ENCODE measurements at regions not wholly inside any gene's neighbourhood (a gene's known extent, or its start where the extent isn't known, plus 50 kb on each side); places are given as distances from the start of the nearest gene placed in this dataset.

- H3K4me3 Mint-ChIP-seq, result no peak overlapping the region
- DNase-seq (no peak), ATAC-seq (replicated peaks) (no peak)
- H3K4me1 Mint-ChIP-seq, result no peaks in the 10 kb centered on the region
- H3K27me3 Mint-ChIP-seq, result no peaks in the 10 kb centered on the region
- H3K36me3 Mint-ChIP-seq, result no peaks in the 10 kb centered on the region
- H3K9me3 Mint-ChIP-seq, result peaks cover 5 to 7% of the 10 kb centered on the region in 2 donors
- H3K27ac Mint-ChIP-seq, result no peak overlapping the region
Measured at GRCh38 chr15:96501362-96501761, 170.9 kb downstream of the NR2F2 start.

DNA sequence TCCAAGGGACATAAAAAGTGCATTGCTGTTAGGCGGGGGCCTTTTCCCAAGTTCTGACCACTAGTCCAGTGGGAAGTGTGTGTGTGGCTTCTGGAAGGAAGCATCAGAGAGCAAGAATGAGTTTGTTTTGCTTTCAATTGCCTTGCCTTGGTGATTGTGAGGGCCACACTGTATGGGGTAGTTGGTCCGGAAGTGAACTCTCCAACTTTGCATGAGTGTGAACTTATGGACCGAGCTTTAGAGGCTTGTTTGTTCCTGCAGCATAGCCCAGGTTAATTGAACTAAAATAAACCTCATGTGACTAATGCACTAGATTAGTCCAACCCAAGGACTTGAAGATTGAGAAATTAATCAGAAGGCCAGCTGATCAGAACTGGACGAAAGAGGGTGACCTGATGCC, 171.7 kb downstream of the NR2F2 start:
- Mint-ChIP-seq H3K36me3 (no peaks in the 10 kb centered on the region), H3K9me3 (peaks cover 2 to 5% of the 10 kb centered on the region in 2 donors), H3K4me1 (no peaks in the 10 kb centered on the region), H3K27me3 (no peaks in the 10 kb centered on the region), H3K4me3 (no peak overlapping the region), H3K27ac (no peak overlapping the region)
- DNase-seq (no peak), ATAC-seq (replicated peaks) (no peak)

GRCh38 chr15:96503276-96503675, 172.8 kb downstream of the NR2F2 start:
- Mint-ChIP-seq H3K27me3 (no peaks in the 10 kb centered on the region), H3K36me3 (no peaks in the 10 kb centered on the region), H3K4me3 (no peak overlapping the region), H3K9me3 (peaks cover 0 to 3% of the 10 kb centered on the region in 2 donors), H3K4me1 (no peaks in the 10 kb centered on the region), H3K27ac (no peak overlapping the region)
- DNase-seq (no peak), ATAC-seq (replicated peaks) (no peak)

DNA sequence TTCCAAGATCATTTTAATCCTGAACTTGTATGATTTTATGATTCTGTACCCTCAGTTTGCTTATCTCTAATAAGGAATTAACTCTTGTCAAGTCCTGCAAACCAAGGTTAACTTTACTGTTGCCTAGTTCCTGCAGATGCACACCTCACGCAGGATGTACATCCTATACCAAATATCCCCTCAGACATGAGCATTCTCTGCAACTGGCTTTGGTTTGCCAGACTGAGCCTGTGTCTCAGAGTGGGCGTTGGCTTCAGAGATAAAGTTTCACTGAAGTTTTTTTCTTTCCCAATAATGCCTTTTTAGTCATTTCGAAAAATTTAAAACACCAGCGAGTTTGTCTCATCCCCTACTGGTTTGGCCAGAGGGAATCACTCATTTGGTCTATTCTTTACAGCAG, 173.9 kb downstream of the NR2F2 start:
- Mint-ChIP-seq H3K36me3 (no peaks in the 10 kb centered on the region), H3K4me3 (no peak overlapping the region)

GRCh38 chr15:96505014-96505413, 174.5 kb downstream of the NR2F2 start:
- Mint-ChIP-seq H3K27ac (no peak overlapping the region), H3K9me3 (peaks cover 0 to 2% of the 10 kb centered on the region in 2 donors), H3K4me3 (no peak overlapping the region), H3K36me3 (no peaks in the 10 kb centered on the region), H3K4me1 (no peaks in the 10 kb centered on the region), H3K27me3 (no peaks in the 10 kb centered on the region)
- ATAC-seq (replicated peaks) (no peak), DNase-seq (no peak)

More for the DNA sequence above, 173.9 kb downstream of the NR2F2 start:
- no peak for DNase-seq
- no peak for ATAC-seq (replicated peaks)
- Mint-ChIP-seq H3K27ac (no peak overlapping the region), H3K9me3 (peaks cover 0 to 2% of the 10 kb centered on the region in 2 donors), H3K4me1 (no peaks in the 10 kb centered on the region), H3K27me3 (no peaks in the 10 kb centered on the region)

GRCh38 chr15:96514607-96515285, 184.2 kb downstream of the NR2F2 start:
- H3K4me3 Mint-ChIP-seq, result no peak overlapping the region
- no peak for DNase-seq
- no peaks in the 10 kb centered on the region for H3K36me3 Mint-ChIP-seq
- no peaks in the 10 kb centered on the region for H3K4me1 Mint-ChIP-seq
- H3K27me3 Mint-ChIP-seq, result no peaks in the 10 kb centered on the region
- ATAC-seq (replicated peaks), result no peak
- H3K9me3 Mint-ChIP-seq, result peaks cover 6 to 12% of the 10 kb centered on the region in 2 donors
- no peak overlapping the region for H3K27ac Mint-ChIP-seq

DNA sequence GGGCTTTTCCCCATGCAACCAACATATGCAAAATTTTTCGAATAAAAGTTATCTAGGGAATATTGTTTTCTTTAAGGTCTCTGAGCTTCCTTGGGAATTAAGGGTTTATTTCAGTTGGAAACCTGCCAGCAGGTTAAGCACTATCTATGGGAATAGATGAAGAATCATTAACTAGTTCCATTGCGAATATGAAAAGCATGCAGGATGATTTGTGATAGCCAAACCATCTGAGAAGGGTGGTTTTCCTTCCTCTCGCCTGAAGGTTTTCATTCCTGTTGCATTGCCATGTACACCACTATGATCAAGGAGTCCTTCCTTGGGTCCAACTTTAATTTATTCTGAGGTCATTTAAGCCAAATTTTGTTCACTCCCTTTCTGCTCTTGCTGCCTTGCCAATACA, 184.9 kb downstream of the NR2F2 start:
- no peak for ATAC-seq (replicated peaks)
- H3K4me1 Mint-ChIP-seq, result no peaks in the 10 kb centered on the region
- no peaks in the 10 kb centered on the region for H3K27me3 Mint-ChIP-seq
- H3K4me3 Mint-ChIP-seq, result no peak overlapping the region
- no peak overlapping the region for H3K27ac Mint-ChIP-seq
- H3K36me3 Mint-ChIP-seq, result no peaks in the 10 kb centered on the region
- H3K9me3 Mint-ChIP-seq, result peaks cover 6 to 12% of the 10 kb centered on the region in 2 donors
- no peak for DNase-seq

- ATAC-seq (replicated peaks) (no peak), DNase-seq (no peak)
- Mint-ChIP-seq H3K27me3 (no peaks in the 10 kb centered on the region), H3K4me1 (no peaks in the 10 kb centered on the region), H3K9me3 (peaks cover 8% of the 10 kb centered on the region in 2 donors), H3K36me3 (no peaks in the 10 kb centered on the region), H3K27ac (no peak overlapping the region), H3K4me3 (no peak overlapping the region)
Measured at GRCh38 chr15:96521386-96521785, 190.9 kb downstream of the NR2F2 start.

DNA sequence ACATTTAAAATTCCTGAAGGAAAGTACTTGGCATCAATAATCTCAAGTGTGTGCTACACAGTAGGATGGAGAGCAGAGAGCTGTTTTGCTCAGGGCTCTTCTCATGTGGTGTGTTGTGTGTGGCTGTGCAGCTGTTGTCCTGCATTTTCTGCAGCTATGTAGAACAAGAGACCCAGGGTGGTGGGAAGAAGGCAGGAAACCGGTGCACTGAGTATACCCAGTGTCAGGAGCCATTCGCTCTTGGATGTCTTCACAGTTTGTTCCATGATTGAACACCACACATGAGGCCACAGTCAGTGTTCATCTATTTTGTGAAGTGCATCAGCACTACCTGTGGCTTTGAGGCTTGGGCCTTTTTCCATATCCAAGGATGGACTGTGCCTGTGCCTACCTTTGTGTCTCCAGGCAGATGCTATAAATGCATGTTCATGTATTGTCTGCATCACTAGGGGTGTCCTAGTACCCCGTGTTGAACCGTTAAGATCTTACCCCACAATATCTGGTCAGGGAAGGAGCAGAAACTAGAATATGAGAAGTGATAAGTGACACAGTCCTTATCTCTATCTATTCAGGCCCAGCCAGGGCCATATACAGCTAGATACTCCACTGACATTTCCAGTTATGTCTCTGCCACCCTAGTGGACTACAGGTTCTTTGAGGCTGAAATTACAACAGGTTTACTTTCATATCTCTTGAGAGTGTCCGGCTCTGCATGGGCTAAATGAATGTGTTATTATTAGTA, 194.3 kb downstream of the NR2F2 start:
- H3K27ac Mint-ChIP-seq, result no peak overlapping the region

DNA sequence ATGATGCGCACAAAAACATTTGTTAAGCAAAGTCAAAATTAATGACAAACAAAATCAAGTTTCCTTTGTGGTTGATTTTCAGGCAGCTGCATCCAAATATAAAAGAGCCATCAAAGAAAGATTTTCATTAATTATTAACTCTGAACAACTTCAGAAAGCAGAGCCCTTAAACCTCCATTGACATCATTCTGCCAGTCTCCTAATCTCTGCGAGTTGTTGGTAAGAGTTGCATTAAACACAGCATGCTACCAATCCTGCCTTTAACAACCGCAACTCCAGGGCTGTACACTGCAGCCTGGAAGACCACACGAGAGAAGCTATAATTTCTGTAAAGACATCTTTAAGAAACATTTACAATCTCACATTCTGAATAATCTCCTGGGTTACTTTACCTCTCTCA, 204.6 kb downstream of the NR2F2 start:
- no peak for DNase-seq
- Mint-ChIP-seq H3K36me3 (no peaks in the 10 kb centered on the region), H3K9me3 (peaks cover 2 to 4% of the 10 kb centered on the region in 2 donors), H3K4me3 (no peak overlapping the region), H3K27me3 (no peaks in the 10 kb centered on the region), H3K4me1 (no peaks in the 10 kb centered on the region), H3K27ac (no peak overlapping the region)
- ATAC-seq (replicated peaks), result no peak

More for the DNA sequence above, 194.3 kb downstream of the NR2F2 start:
- H3K4me3 Mint-ChIP-seq, result no peak overlapping the region
- no peaks in the 10 kb centered on the region for H3K27me3 Mint-ChIP-seq
- H3K4me1 Mint-ChIP-seq, result no peaks in the 10 kb centered on the region
- ATAC-seq (replicated peaks), result no peak
- no peak for DNase-seq
- H3K36me3 Mint-ChIP-seq, result no peaks in the 10 kb centered on the region
- H3K9me3 Mint-ChIP-seq, result peaks cover 0 to 6% of the 10 kb centered on the region in 2 donors

DNA sequence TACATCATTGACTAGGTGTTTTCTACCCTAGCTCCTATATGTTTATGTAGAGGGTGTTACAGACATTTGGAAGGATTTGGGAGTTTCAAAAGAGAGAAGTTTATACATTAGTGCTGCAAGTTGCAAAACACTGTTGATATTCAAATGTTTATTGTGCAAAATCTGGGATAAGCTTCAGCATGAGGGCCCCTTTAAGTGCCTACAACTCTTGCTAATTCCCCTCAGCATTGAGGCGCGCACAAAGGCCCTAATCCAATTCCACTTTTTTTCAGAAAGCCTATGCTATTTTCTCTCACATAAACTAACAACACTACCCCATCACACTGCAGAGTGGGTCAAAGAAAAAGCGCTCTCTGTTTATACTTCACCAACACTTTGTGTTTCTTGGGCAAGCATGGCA, 208.0 kb downstream of the NR2F2 start:
- Mint-ChIP-seq H3K27me3 (no peaks in the 10 kb centered on the region), H3K4me1 (no peaks in the 10 kb centered on the region), H3K27ac (no peak overlapping the region), H3K4me3 (no peak overlapping the region), H3K36me3 (no peaks in the 10 kb centered on the region), H3K9me3 (peaks cover 0 to under 1% of the 10 kb centered on the region in 2 donors)
- ATAC-seq (replicated peaks) (no peak), DNase-seq (no peak)

- ATAC-seq (replicated peaks) (no peak), DNase-seq (no peak)
- H3K4me1 Mint-ChIP-seq, result no peaks in the 10 kb centered on the region
- no peaks in the 10 kb centered on the region for H3K27me3 Mint-ChIP-seq
- H3K9me3 Mint-ChIP-seq, result no peaks in the 10 kb centered on the region
- no peak overlapping the region for H3K4me3 Mint-ChIP-seq
- no peak overlapping the region for H3K27ac Mint-ChIP-seq
- H3K36me3 Mint-ChIP-seq, result no peaks in the 10 kb centered on the region
Measured at GRCh38 chr15:96540283-96540682, 209.8 kb downstream of the NR2F2 start.

- no peak for DNase-seq
- H3K27ac Mint-ChIP-seq, result no peak overlapping the region
- H3K9me3 Mint-ChIP-seq, result no peaks in the 10 kb centered on the region
- H3K4me3 Mint-ChIP-seq, result no peak overlapping the region
- H3K36me3 Mint-ChIP-seq, result no peaks in the 10 kb centered on the region
- H3K27me3 Mint-ChIP-seq, result no peaks in the 10 kb centered on the region
- no peaks in the 10 kb centered on the region for H3K4me1 Mint-ChIP-seq
- ATAC-seq (replicated peaks), result no peak
Measured at GRCh38 chr15:96542130-96542770, 211.8 kb downstream of the NR2F2 start.

DNA sequence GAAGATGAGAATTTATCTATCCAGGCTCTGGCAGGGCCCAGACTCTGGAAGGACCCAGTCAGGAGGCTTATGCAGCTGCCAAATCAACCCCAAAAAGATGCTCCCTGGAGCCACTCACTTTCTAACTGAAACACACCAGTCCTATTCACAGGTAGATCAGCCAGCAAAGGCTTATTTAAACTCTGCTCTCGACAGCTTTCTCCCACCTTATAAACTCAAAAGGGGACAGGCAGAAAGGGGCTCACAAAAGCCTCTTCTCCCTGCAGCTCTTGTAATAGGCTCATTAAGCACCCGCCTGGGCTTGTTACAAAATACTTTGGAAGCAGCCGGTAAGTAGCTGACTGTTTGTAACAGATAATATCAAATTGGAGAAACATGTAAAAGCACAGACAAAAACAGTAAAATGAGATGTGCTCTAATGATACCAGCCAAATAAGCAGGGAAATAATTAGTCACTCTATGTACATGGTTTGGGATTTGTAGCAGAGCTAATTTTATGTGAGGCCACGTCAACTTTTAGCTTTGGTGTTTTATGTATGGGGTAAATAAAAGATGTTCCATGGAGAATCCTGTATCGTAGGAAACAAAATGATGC, 213.8 kb downstream of the NR2F2 start:
- Mint-ChIP-seq H3K4me1 (no peaks in the 10 kb centered on the region), H3K27me3 (no peaks in the 10 kb centered on the region), H3K4me3 (no peak overlapping the region), H3K27ac (no peak overlapping the region), H3K36me3 (no peaks in the 10 kb centered on the region), H3K9me3 (no peaks in the 10 kb centered on the region)
- ATAC-seq (replicated peaks), result no peak
- DNase-seq, result no peak

All from stimulated activated naive B cell treated with anti-CD40 and anti-IgM and Interleukin-4, amounts not matched to agents 10 μg/mL and 1 μg/mL and 100 μg/mL, for 72 hours (primary cell).